B cell (primary cell): ENCODE measurements at regions not wholly inside any gene's neighbourhood (a gene's known extent, or its start where the extent isn't known, plus 50 kb on each side); places are given as distances from the start of the nearest gene placed in this dataset.

Experiments
- ATAC-seq: fragments of 200-7000 bp; cut with Tn5 transposase; one replicate; pipeline ENCODE4 v1.10.0; 2021; ENCODE audit warnings: low read depth, mild to moderate bottlenecking, moderate number of reproducible peaks, moderate library complexity
- CTCF ChIA-PET: fragments of 350-600 bp; sonication (Branson Sonifier 250); formaldehyde crosslinking; loops from one replicate; lab custom pipeline; 2021; ENCODE audit warnings: antibody characterized with exemption, inconsistent platforms; lab: Charles Lee
- POLR2A ChIA-PET: fragments of 350-600 bp; sonication (Branson Sonifier 250); formaldehyde crosslinking; loops from one replicate; lab custom pipeline; 2021; ENCODE audit warnings: antibody characterized with exemption; lab: Charles Lee
- DNase-seq: peaks from one replicate; pipeline ENCODE4 v3.0.0; 2013
- H2AFZ ChIP-seq: 2 replicates; pipeline ENCODE4 v1.6.1; 2012; ENCODE audit warnings: mild to moderate bottlenecking, low read depth, low read length; ENCODE audit not compliant: insufficient read depth, poor library complexity, severe bottlenecking
- H3K27ac ChIP-seq, 2 donors: 1 replicate in 1 of 2; 2 replicates in 1 of 2; pipeline ENCODE4 v1.5.1; 2012 to 2013; ENCODE audit warnings: low read length in 2 of 2, mild to moderate bottlenecking in 2 of 2, moderate library complexity in 1 of 2
- H3K27me3 ChIP-seq, 4 experiments: fragments of 200-600 bp in 1 of 4; sonication (generic) in 1 of 4; replicated peaks in 1 of 4; 1 replicate in 2 of 4; 2 replicates in 2 of 4; pipeline versions ENCODE4 v1.6.1 to v1.7.0; 2013 to 2016; ENCODE audit warnings: low read length in 3 of 4, mild to moderate bottlenecking in 2 of 4, mixed read lengths in 1 of 4, moderate library complexity in 1 of 4; ENCODE audit not compliant: insufficient read depth in 4 of 4, control insufficient read depth in 3 of 4; ENCODE audit errors: control extremely low read depth in 1 of 4
- H3K36me3 ChIP-seq, 2 experiments: replicated peaks in 1 of 2; 1 replicate in 1 of 2; 2 replicates in 1 of 2; pipeline versions ENCODE4 v1.6.1 to v1.7.1; 2013; ENCODE audit warnings: low read length in 1 of 2; ENCODE audit not compliant: insufficient read depth in 2 of 2, control insufficient read depth in 1 of 2; ENCODE audit errors: control extremely low read depth in 1 of 2, extremely low read depth in 1 of 2
- H3K4me1 ChIP-seq, 2 donors: fragments of 200-600 bp in 1 of 2; sonication (generic) in 1 of 2; 1 replicate in 1 of 2; 2 replicates in 1 of 2; pipeline versions ENCODE4 v1.5.1 to v1.6.1; 2013 to 2017; ENCODE audit warnings: low read length in 2 of 2; ENCODE audit not compliant: control insufficient read depth in 2 of 2, insufficient read depth in 2 of 2
- H3K4me2 ChIP-seq: replicated peaks from 2 replicates; pipeline ENCODE3; 2012; ENCODE audit warnings: mild to moderate bottlenecking, low read depth, low read length; ENCODE audit not compliant: poor library complexity, severe bottlenecking
- H3K4me3 ChIP-seq, 5 experiments: fragments of 200-600 bp in 1 of 5; sonication (generic) in 1 of 5; 1 replicate in 3 of 5; 2 replicates in 2 of 5; pipeline versions ENCODE4 v1.5.1 to v1.7.0; 2011 to 2016; ENCODE audit warnings: low read length in 4 of 5, mild to moderate bottlenecking in 4 of 5, low read depth in 2 of 5, control low read depth in 1 of 5, moderate library complexity in 1 of 5; ENCODE audit not compliant: insufficient read depth in 1 of 5; ENCODE audit errors: control extremely low read depth in 1 of 5, extremely low read depth in 1 of 5
- H3K79me2 ChIP-seq: fragments of 200-600 bp; sonication (generic); one replicate; pipeline ENCODE4 v1.6.0; 2016; ENCODE audit warnings: low read length; ENCODE audit not compliant: control insufficient read depth, insufficient read depth
- H3K9ac ChIP-seq: fragments of 200-600 bp; sonication (generic); 2 replicates; pipeline ENCODE4 v1.6.1; 2017; ENCODE audit warnings: mild to moderate bottlenecking, low read length, moderate library complexity
- H3K9me3 ChIP-seq, 3 donors: one replicate each; pipeline versions ENCODE4 v1.6.1 to v1.7.1; 2013; ENCODE audit warnings: low read length in 2 of 3; ENCODE audit not compliant: control insufficient read depth in 2 of 3, insufficient read depth in 1 of 3; ENCODE audit errors: control extremely low read depth in 1 of 3
- H4K20me1 ChIP-seq: 2 replicates; pipeline ENCODE4 v1.6.0; 2012; ENCODE audit warnings: mild to moderate bottlenecking, low read length; ENCODE audit not compliant: insufficient read depth, control insufficient read depth, poor library complexity, severe bottlenecking
- H3K27ac Mint-ChIP-seq: one replicate; pipeline ENCODE4 v1.8.0; 2021; ENCODE audit warnings: mixed read lengths
- H3K27me3 Mint-ChIP-seq: one replicate; pipeline ENCODE4 v1.8.0; 2021; ENCODE audit warnings: mixed read lengths
- H3K4me1 Mint-ChIP-seq: one replicate; pipeline ENCODE4 v1.8.0; 2021; ENCODE audit warnings: mixed read lengths
- H3K4me3 Mint-ChIP-seq: one replicate; pipeline ENCODE4 v1.8.0; 2021; ENCODE audit warnings: mixed read lengths
- H3K9me3 Mint-ChIP-seq: one replicate; pipeline ENCODE4 v1.8.0; 2022; ENCODE audit warnings: mixed read lengths; ENCODE audit not compliant: insufficient read depth
- CTCF ChIP-seq: fragments of 200-600 bp; IDR thresholded peaks from one replicate; pipeline ENCODE4 v1.8.0; 2022; ENCODE audit warnings: antibody characterized with exemption, mild to moderate bottlenecking
- EZH2 ChIP-seq: IDR thresholded peaks from 2 replicates; pipeline ENCODE4 v1.6.1; 2012; ENCODE audit warnings: borderline replicate concordance, low read depth, mild to moderate bottlenecking, moderate library complexity, low read length; ENCODE audit not compliant: insufficient read depth, poor library complexity, severe bottlenecking
- WGBS: methylation state at CpG from one replicate; pipeline ENCODE4 v1.1.5; 2013; ENCODE audit warnings: missing lambda C conversion rate; ENCODE audit not compliant: insufficient coverage; 5-methylcytosine and 5-hydroxymethylcytosine counted together
- intact Hi-C: fragments of 100-400 bp; cut with micrococcal nuclease; formaldehyde crosslinking; loops from one replicate; pipeline ENCODE4 v1.10.0; 2022

- H3K36me3 ChIP-seq = no peaks in the 10 kb centered on the region
- peaks cover 2% of the 10 kb centered on the region for H3K9me3 Mint-ChIP-seq
- ChIA-PET POLR2A (no interaction called here), CTCF (no interaction called here)
- no CpG with 5 or more reads among the region's 2 CpGs for WGBS
- no peak overlapping the region for H3K27ac Mint-ChIP-seq
- H3K4me1 ChIP-seq = no peaks in the 10 kb centered on the region
- H3K4me2 ChIP-seq = no peak overlapping the region
- TF ChIP-seq CTCF = no peak
- no peak for TF ChIP-seq EZH2
- H3K27me3 ChIP-seq = no peaks in the 10 kb centered on the region
- no peak for ATAC-seq
- H3K27me3 Mint-ChIP-seq = peaks cover 5% of the 10 kb centered on the region
- H2AFZ ChIP-seq = no peak overlapping the region
- no peaks in the 10 kb centered on the region for H4K20me1 ChIP-seq
- no peaks in the 10 kb centered on the region for H3K4me1 Mint-ChIP-seq
- no peak overlapping the region for H3K9ac ChIP-seq
- no peaks in the 10 kb centered on the region for H3K9me3 ChIP-seq
- DNase-seq = no peak
- intact Hi-C loops = no loop called here
- no peak overlapping the region for H3K4me3 ChIP-seq
- H3K27ac ChIP-seq = no peak overlapping the region
- H3K4me3 Mint-ChIP-seq = no peak overlapping the region
- H3K79me2 ChIP-seq = no peaks in the 10 kb centered on the region
These were observed 135.7 kb downstream of the ZPLD1 start for GRCh38 chr3:102570511-102570910.

DNA sequence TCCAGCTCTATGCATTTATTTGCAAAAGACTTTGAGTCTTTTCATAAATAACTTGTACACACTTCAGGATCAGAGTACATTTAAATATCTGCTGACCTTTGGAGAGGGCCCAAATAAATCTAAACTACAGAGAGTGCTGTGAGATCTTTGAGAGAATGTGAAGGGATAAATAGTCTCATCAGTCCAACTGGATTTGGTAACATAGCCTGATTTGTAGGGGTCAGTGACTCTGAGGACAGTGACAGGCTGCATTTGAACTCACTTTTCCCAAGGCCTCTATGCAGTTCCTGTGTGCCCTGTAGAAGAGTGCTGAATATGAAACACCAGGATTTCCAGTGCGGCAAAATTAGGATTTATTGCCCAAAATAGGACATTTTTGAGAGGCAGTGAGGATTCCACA is 136.2 kb downstream of the ZPLD1 start:
- Histone ChIP-seq H3K4me3 (no peak overlapping the region), H3K4me2 (no peak overlapping the region), H3K36me3 (no peaks in the 10 kb centered on the region), H3K4me1 (no peaks in the 10 kb centered on the region), H4K20me1 (no peaks in the 10 kb centered on the region), H3K9ac (no peak overlapping the region), H3K9me3 (no peaks in the 10 kb centered on the region), H3K79me2 (no peaks in the 10 kb centered on the region), H2AFZ (no peak overlapping the region), H3K27ac (no peak overlapping the region), H3K27me3 (no peaks in the 10 kb centered on the region)
- WGBS = 100% methylated on average over 1 of the region's 1 CpG
- ChIA-PET CTCF (no interaction called here), POLR2A (no interaction called here)
- Mint-ChIP-seq H3K9me3 (peaks cover 2% of the 10 kb centered on the region), H3K4me1 (no peaks in the 10 kb centered on the region), H3K27ac (no peak overlapping the region), H3K27me3 (peaks cover 5% of the 10 kb centered on the region), H3K4me3 (no peak overlapping the region)
- no peak for DNase-seq
- intact Hi-C loops = no loop called here
- no peak for ATAC-seq
- TF ChIP-seq CTCF = no peak
- TF ChIP-seq EZH2 = no peak
